G401.6 (cell line): ENCODE measurements at regions not wholly inside any gene's neighbourhood (a gene's known extent, or its start where the extent isn't known, plus 50 kb on each side); places are given as distances from the start of the nearest gene placed in this dataset.
"Not testable (repeated sequence)": the region's sequence is repeated elsewhere in the genome, so short reads cannot be mapped to it uniquely, and the experiment has no call there.

Experiments
- FAIRE-seq: peaks from 2 replicates; lab custom pipeline; 2012; peaks lifted over from hg19 to GRCh38; lab: Jason Lieb, UNC

DNA sequence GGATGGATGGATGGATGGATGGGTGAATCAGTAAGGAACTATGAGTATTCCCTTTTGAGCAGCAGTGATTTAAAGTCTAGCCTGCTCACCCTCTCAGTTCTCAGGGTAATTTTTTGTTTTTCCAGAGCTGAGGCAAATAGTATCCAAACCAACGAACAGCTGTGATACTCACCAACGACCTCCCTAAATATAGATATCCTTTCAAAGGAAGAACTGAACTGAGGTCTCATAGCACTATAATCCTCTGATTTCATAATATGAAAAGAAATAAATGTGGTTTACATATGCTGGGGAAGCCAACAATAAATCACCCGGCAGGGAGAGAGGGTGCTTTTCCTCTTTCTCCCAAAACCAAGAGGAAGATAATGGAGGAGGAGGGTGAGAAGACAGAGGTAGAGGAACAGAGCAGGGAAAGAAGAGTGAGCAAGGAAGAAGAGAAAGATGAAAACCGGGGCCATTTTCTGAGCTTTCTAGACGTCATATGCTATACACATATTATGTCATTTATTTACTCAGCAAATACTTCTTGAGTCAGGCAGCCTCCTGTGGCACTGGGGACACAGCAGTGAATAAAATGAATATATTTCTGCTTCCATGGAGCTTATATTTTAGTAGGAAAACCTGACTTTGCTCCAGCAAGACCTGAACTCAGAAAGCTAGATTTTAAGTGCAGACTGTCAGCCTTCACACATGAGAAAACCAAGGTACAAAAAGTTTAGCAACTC lies 710.7 kb upstream of the TBX3 start:
- no peak for FAIRE-seq

DNA sequence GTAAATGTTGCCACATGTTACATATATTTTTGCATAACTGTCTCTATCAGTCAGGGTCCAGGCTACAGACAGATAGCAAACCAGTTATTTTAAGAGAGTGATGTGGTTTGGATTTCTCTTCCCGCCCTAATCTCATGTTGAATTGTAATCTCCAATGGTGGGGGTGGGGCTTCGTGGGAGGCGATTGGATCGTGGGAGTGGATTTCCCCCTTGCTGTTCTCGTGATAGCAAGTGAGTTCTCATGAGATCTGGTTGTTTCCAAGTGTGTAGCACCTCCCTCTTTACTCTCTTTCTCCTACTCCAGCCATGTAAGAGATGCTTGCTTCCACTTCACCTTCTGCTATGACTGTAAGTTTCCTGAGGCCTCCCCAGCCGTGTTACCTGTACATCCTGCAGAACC lies 704.2 kb upstream of the TBX3 start:
- FAIRE-seq: no peak

DNA sequence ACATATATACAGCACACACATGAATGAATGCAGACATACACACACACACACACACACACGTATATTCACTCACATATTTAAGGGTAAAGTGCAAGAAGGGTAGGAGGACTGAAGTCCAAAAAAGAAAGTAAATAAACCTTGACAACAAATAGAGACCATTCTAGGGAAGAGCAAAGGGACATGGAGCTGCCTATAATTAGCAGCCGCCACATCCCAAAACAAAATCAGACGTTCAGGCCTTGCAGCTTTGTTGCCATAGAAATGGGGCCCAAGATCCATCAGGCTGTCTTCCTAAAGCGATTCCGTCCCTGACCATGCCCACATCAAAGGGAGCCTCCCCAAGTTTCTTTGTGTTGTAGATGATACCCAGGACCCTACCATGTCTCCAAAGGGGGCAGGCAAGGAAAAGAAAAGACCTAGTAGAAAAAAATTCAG lies 703.5 kb upstream of the TBX3 start:
- no peak for FAIRE-seq

DNA sequence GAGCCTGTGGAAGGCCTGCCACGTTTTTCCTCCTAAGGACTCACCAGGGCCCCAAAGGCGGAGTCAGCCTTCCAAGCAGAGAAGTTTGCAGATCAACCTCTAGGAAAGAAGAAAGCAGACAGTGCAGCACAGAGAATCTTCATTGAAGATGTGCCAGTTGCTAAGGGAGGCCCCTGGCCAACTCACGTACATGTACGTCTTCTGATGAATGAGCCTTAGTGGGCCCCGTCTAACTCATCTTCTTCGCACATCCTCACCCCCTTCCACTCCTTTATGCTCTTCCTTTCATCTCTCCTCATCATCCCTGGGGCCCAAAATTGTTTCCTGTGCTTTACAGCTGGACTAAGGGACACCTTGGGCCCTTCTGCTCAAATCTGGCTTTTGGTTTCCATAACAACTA lies 703.0 kb upstream of the TBX3 start:
- no peak for FAIRE-seq

DNA sequence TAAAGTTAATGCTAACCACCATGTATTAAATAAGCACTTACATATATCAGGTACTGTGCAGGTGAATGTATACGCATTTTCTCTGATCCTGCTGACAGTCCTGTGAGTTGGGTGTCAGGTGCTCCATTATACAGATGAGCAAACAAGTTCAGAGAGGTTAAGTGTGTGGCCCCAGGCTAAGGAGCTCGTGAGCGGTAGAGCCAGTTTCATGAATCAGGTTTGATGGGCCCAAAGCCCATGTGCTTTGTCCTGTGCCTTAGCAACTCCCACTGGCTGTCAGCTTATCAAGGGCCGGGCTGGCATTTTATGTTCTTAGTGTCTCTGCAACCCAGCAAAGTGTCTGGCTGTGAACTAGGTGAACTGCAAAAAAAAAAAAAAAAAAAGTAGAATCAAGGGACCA lies 701.2 kb upstream of the TBX3 start:
- FAIRE-seq: no peak

DNA sequence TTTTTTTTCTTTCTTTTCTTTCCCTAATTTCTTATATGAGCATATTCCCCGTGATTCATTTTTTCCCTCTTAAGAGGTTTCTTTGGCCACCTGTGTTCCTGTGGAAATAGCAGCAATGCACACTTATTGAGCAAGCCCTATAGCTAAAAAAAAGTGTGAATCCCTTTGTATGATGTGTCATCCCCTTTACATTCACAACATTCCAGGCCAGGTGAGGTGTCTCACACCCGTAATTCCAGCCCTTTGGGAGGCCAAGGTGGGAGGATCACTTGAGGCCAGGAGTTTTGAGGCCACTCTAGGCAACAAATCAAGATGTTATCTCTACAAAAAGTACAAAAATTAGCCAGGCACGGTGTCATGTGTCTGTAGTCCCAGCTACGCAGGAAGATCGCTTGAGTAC lies 700.4 kb upstream of the TBX3 start:
- FAIRE-seq: no peak

DNA sequence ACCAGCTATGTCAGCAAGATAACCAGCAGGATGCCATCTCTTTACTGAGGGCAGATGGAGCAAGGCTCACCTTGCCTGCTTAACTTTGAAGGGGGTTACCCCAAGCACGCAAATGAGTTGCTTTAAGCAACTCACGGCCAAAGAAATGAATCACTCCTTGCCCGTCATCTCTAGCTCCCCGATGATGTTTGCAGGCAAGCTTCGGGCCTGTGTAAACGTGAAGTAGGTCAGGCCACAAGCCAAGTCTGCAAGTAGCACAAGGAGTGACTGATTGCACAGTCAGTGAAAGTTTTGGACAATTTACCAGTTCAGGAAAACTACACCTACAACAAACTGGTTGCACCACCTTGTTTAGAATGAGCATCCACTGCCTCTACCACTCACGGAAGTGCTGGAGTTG lies 699.7 kb upstream of the TBX3 start:
- FAIRE-seq: no peak

DNA sequence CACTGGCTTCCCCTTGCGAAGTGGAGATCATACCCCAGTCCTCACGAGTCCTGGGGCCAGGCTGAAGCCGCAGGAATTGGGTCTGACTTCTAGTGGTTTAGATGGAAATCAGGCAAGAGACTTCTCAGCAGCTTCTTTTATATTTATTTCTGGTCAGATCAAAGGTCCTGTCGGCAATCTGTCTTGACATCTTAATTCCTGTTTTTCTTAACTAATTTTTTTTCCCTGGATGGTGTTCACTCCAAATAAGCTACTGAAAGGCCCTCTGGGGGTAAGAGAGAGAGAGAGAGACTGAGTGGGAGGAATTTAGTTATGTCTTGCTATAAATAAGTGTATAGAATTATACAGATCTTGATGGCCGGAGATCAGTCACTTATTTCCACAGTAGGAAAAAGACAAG lies 698.7 kb upstream of the TBX3 start:
- FAIRE-seq: no peak

DNA sequence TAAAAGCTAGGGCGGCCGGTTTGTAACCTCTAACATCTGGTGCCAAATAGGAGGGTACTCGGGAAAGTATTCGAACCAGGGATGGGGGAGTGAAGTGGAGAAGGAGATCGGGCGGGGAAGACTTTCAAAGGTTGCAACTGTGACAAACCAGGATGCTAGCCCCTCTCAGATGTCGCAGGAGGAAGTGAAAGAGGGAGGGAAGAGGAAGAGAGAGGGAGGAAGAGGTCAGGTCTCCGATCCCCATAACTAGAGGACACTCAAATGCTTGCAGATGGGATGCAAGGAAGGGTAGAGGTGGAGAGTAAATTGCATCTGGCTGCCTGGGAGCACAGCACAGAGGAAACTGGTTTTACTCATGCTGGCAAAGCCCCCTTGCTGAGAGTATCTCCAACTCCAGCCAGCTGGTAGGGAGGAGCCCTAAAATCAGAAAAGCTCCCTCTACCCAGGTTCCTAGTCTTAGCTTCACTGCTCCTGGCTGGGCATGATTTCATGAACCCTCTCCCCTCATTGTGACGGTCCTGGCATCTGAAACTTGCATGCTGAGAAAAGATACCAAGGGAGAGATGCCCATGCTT lies 696.7 kb upstream of the TBX3 start:
- FAIRE-seq: no peak

DNA sequence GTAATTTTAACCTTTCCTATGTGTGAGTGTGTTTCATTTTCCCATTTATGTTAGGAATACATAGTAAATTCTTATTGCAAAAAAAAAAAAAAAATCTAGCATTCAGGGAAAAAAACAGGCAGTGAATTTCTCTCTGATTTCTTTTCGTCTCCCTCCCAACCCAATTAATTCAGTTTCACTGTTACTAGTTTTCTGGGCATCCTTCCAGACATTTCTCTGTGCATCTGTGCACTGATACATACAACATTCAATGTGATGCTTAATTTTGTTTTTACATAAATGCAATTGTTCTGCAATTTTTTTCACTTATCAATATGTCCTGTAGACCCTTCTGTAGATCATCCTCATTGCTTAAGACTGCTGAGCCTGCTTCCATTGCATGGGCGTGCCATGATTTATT lies 694.3 kb upstream of the TBX3 start:
- FAIRE-seq: no peak

DNA sequence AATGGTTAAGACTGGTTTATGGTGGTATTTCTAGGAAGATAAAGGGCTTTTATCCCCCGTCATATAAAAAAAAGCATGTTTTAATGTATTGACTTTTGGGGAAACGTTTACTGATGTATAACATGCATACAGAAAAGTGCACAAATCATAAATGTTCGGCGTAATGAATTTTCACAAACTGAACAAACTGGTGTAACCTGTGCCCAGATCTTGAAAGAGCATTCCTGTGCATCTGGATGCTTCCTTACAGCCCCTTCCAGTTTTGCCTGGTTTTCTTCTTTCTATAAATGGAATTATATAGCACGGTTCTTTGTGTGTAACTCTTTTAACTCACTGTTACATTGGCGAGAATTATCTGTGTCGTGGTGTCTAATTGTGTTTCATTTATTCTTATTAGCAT lies 693.8 kb upstream of the TBX3 start:
- FAIRE-seq: no peak

DNA sequence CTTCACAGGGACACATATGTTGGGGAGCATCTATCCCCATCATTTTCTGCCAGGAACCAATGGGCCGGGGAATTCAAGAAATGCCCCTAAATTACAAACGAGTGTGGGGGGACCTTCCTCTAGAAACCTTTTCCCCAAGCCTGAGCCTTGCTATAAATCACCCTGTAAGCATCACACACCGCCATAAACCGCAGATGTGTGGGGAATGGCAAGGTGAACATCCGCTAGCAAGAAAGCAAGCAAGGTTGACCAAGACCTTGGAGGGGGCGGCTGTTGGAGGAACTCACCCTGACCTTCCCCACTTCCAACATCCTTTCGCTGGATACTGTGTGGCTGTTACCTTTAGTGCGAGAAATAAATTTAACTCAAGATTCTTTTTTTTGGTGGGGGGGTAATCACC lies 693.3 kb upstream of the TBX3 start:
- FAIRE-seq: no peak

DNA sequence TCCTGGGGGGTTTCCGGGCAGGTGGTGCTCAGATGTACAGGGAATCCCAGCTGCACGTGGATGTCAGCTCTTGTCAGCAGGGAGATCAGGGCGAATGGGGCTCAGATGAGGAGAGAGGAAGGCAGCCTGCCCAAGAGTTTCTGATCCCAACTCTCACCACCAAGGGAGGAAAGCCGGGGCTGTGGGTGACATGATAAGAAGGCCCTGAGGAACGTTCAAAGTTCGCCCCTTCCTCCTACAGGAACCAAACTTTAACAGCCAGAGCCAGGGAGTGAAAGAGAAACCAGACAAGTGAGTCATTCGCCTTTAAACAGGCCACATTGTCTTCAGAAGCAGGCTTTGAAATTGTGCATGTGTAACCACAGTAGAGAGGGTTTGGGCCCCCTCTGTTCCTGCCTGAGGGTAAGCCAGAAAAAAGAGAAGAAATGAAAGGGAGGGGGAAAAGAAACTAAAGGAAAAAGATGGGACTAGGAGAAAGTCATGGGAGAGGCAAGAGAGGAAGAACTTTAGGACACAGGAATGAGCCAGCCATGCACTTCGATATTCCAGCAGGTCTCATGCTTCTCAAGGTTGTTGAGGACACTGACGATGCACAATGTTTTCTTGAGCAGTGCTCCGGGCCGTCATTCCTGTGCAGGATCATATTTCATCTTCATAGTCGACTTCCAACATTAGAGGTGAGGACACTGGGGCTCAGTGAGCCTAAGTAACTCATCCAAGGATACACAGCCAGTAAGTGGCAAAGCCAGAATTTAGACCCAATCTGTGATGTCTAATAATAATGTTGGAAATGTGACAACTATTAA lies 691.4 kb upstream of the TBX3 start:
- FAIRE-seq: no peak

DNA sequence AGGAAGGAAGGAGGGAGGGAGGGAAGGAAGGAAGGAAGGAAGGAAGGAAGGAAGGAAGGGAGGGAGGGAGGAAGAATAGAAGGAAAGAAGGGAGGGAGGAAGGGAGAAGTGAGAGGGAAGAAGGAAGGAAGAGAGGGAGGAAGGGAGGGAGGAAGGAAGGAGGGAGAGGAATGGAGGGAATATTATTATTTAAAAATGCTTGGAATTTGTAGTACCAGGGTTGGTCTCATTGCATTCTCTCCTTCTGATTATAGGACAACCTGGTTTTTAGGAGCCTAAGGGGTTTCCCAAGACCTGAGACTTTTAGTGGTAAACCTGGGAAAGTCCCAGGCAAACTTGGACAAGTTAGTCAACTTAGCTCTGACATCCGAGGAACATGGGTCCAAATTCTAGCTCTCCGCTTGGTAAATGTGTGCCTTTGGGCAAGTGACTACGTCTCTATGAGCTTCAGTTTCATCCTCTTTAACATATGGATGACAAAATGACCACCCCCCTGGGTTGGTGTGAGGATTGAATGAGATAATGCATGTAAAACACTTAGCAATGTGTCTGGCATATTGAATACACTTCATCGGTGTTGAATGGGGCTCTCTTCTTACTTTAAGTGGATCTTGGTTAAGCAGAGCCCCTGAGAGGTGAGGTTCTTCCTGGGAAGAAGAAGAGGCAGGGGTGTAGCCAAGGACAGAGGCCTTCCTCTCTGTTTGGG lies 690.7 kb upstream of the TBX3 start:
- FAIRE-seq: no peak

DNA sequence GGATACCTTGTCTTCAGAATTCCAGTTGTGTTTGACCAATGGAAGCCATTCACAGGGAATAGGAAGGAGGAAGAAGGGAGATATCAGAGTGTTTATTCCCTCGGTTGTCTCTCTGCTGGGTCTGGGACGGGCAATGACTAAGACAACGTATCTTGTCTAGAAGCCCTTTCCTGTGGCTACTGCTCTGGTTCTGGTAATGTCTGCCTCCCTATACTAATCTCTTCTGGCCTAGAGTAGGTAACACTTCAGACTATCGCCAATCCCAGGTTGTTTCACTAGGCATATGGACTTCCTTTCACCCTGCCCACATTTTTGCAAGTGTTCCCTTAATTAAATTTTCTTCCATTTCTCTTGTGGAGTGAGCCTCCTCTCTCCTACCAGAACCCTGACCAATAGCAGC lies 687.7 kb upstream of the TBX3 start:
- no peak for FAIRE-seq

DNA sequence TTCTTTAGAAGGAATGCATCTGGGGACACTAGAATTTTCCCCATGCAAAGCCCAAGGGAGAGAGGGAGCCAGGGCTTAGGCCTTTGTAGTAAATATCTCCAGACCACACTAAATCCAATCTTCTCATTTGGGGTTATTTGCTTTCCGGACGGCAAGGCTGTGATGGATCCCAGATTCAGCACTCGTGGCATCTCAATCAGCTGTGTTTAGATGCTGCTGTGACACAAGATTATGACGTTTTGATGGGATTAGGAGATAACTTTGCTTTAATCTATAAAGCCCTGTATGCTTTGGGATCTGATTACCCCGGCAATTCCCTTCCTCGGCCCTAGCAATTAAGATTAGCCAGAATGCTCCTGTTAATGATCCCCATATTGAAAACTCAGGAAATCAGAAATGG lies 686.7 kb upstream of the TBX3 start:
- no peak for FAIRE-seq

DNA sequence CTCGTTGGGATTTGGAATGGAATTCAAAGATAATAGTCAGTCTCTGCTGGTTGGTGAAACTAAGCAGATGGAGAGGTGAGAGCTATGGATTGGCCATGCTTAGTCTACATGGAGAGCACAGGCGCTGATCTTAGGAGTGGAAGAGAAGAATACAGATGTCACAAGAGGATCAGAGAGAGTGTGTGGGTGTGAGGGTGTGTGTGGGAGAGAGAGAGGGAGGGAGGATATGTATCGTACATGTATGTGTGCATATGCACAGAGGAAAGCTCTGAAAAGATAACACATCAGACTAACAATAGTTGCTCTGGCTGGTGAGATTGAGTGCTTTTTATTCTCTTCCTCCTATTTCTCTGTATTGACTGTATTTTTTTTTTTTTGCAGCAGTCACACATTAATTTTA lies 686.2 kb upstream of the TBX3 start:
- no peak for FAIRE-seq

DNA sequence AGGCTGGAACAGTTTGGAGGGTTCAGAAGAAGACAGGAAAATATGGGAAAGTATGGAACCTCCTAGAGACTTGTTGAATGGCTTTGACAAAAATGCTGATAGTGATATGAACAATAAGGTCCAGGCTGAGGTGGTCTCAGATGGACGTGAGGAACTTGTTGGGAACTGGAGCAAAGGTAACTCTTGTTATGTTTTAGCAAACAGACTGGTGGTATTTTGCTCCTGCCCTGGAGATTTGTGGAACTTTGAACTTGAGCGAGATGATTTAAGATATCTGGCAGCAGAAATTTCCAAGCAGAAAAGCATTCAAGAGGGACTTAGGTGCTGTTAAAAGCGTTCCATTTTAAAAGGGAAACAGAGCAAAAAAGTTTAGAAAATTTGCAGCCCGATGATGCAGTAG lies 682.3 kb upstream of the TBX3 start:
- not testable (repeated sequence) for FAIRE-seq

DNA sequence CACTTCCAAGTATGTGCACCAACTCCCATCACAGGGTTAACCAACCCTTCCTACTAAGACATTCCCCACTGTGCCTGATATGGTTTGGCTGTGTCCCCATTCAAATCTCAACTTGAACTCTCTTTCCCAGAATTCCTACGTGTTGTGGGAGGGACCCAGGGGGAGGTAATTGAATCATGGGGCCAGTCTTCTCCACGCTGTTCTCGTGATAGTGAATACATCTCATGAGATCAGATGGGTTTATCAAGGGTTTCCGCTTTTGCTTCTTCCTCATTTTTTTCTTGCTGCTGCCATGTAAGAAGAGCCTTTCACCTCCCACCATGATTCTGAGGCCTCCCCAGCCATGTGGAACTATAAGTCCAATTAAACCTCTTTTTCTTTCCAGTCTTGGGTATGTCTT lies 681.8 kb upstream of the TBX3 start:
- FAIRE-seq: not testable (repeated sequence)

DNA sequence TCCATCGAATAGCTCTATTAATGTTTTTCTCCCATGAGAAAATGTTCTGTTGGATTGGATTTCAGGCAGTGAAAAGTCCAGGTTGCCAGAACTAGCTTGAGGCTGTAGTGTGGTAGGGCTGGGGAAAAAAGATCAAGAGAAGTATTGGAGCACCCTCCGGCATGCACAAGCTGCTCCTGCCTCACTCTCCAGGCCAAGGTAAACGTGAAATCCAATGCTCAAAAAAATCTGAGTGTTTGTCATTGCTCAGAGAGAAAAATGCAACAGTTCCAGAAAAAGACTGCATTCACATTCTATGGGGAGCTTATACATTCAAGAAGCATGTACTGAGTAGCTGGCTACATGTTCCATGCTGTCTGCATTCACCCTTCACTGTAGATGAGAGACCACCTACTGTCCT lies 680.9 kb upstream of the TBX3 start:
- no peak for FAIRE-seq

DNA sequence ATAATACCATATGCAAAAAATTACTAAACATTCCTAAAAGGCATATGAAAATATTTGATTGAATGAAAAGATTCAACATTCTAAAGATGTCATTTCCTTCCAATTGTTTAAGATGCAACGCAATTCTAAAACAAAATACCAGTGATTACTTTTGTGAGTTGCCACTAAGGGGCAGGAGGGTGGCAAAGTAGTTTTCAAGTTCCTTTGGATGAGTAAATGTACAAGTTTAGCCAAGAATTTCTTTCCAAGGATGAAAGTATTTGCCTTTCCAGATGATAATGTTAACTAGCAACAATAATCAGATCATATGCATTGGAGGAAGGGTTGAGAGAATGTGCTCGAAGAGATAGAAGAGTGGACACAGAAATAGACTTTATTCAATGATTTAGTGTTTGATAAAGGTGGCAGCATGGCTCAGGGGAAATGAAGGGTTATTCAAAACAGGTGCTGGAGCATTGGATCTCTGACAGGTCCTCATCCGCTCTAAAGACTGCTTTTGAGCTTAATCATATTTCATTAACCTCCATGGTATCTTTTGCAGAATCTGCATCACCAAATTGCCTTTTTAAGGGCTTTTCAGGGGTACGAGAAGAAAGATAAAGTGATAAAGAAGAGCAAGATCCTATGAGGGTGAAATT lies 678.5 kb upstream of the TBX3 start:
- FAIRE-seq: no peak

DNA sequence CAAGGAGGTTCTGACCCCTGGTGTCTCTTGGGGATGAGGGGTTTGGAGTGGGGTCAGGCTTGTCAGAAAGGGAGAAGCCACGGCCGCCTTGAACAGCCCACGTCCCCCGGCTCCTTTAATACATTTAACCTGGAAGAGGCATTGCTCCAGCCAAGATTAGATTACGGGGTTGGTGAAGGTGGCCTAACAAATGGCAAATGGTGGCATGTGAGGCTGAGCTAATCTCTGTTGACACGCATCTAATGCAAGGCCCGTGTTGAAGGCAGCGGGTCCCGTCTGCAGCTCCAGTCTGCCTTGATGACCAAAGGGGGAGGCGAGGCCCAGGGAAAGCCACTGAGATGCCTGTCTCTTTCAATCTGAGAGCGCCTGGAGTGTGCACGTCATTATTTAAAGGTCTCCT lies 673.7 kb upstream of the TBX3 start:
- FAIRE-seq: no peak

DNA sequence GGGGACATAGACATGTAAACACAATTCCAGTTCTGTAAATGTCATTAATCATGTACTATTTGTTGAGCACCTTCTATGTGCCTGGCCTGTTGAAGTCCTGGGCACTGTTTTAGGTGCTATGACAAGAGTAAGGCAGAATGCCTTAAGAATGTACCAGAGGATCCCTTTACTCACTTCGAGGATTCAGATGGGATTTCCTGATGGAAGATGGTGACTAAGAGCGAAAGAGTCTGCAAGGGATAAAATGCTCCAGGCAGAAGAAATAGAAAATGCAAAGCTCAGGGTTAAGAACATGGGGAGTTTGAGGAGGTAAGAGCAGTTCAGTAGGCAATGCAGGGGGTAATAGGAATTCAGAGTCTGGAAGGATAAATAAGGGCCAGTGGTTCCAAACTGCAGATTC lies 671.3 kb upstream of the TBX3 start:
- no peak for FAIRE-seq
